GM12891 (cell line): ENCODE measurements at regions not wholly inside any gene's neighbourhood (a gene's known extent, or its start where the extent isn't known, plus 50 kb on each side); places are given as distances from the start of the nearest gene placed in this dataset.
"Not testable (repeated sequence)": the region's sequence is repeated elsewhere in the genome, so short reads cannot be mapped to it uniquely, and the experiment has no call there.

ENCODE experiments used
- POLR2A ChIP-seq: IDR thresholded peaks from 2 replicates; pipeline ENCODE4 v1.6.1; 2011; ENCODE audit warnings: low read depth, low read length, control low read depth
- POLR2AphosphoS5 ChIP-seq: IDR thresholded peaks from 2 replicates; pipeline ENCODE4 v1.6.1; 2011; ENCODE audit warnings: low read depth, low read length, control low read depth
- TAF1 ChIP-seq: IDR thresholded peaks from 2 replicates; pipeline ENCODE4 v1.6.1; 2011; ENCODE audit warnings: low read depth, low read length, control low read depth

- not testable (repeated sequence) for TF ChIP-seq POLR2A, TAF1, POLR2AphosphoS5
Measured at GRCh38 chr2:57493966-57494365, 552.6 kb upstream of the VRK2 start.
